Panc1 (cell line): ENCODE measurements at regions not wholly inside any gene's neighbourhood (a gene's known extent, or its start where the extent isn't known, plus 50 kb on each side); places are given as distances from the start of the nearest gene placed in this dataset.

ENCODE experiments used
- ATAC-seq: fragments of 200-7000 bp; cut with Tn5 transposase; 2 replicates; pipeline ENCODE4 v1.9.1; 2020; ENCODE audit warnings: mild to moderate bottlenecking, moderate library complexity
- BruUV-seq: library from RNA; stranded (reverse); fragments of 400-500 nt; replicated peaks from 2 replicates; lab custom pipeline; 2021; lab: Mats Ljungman, UMichigan
- CTCF ChIA-PET: fragments of 300-600 bp; sonication (Branson Sonifier 250); formaldehyde crosslinking; loops from one replicate; lab custom pipeline; 2022; ENCODE audit warnings: antibody characterized with exemption; lab: Charles Lee
- POLR2A ChIA-PET: fragments of 300-600 bp; sonication (Branson Sonifier 250); formaldehyde crosslinking; loops from one replicate; lab custom pipeline; 2022; ENCODE audit warnings: antibody characterized with exemption; lab: Charles Lee
- DNase-seq: peaks from one replicate; pipeline ENCODE4 v3.0.0-alpha.2; 2010; ENCODE audit warnings: low read depth, low spot score
- H3K27ac ChIP-seq: 2 replicates; pipeline ENCODE4 v1.5.1; 2011; ENCODE audit warnings: mild to moderate bottlenecking, low read length, inconsistent platforms
- H3K27me3 ChIP-seq: fragments of 200-500 bp; sonication (Bioruptor generic); 2 replicates; pipeline ENCODE4 v1.6.0; 2014; ENCODE audit warnings: low read length, inconsistent platforms; ENCODE audit not compliant: control insufficient read depth, insufficient read depth
- H3K36me3 ChIP-seq: fragments of 200-500 bp; sonication (Bioruptor generic); 2 replicates; pipeline ENCODE4 v1.5.1; 2014; ENCODE audit warnings: inconsistent platforms, mild to moderate bottlenecking, low read length, moderate library complexity; ENCODE audit not compliant: control insufficient read depth, insufficient read depth
- H3K4me1 ChIP-seq: 2 replicates; pipeline ENCODE4 v1.5.1; 2011; ENCODE audit warnings: inconsistent platforms, mild to moderate bottlenecking, low read length, moderate library complexity; ENCODE audit not compliant: control insufficient read depth, insufficient read depth
- H3K4me3 ChIP-seq, 2 experiments: 2 replicates each; pipeline ENCODE4 v1.5.1; 2011 to 2012; ENCODE audit warnings: low read depth in 2 of 2, low read length in 2 of 2, mild to moderate bottlenecking in 2 of 2, inconsistent platforms in 1 of 2, moderate library complexity in 1 of 2
- H3K9me3 ChIP-seq: fragments of 200-500 bp; sonication (Bioruptor generic); 2 replicates; pipeline ENCODE4 v1.5.1; 2014; ENCODE audit warnings: low read depth, mild to moderate bottlenecking, inconsistent platforms, low read length, moderate library complexity; ENCODE audit not compliant: control insufficient read depth, insufficient read depth
- POLR2AphosphoS5 ChIP-seq: IDR thresholded peaks from 2 replicates; pipeline ENCODE4 v1.6.1; 2012; ENCODE audit warnings: mild to moderate bottlenecking, low read depth, low read length, moderate library complexity
- SIN3A ChIP-seq: IDR thresholded peaks from 2 replicates; pipeline ENCODE4 v1.6.1; 2012; ENCODE audit warnings: low read depth, mild to moderate bottlenecking, low read length, moderate library complexity, borderline replicate concordance; ENCODE audit not compliant: insufficient read depth
- TCF7L2 ChIP-seq: IDR thresholded peaks from 2 replicates; pipeline ENCODE4 v1.6.1; 2011; ENCODE audit warnings: mild to moderate bottlenecking, low read depth, low read length, inconsistent platforms
- in situ Hi-C: cut with HindIII; loops from 2 replicates; pipeline ENCODE4 v1.10.0; 2016; ENCODE audit warnings: low sequenced_read_pairs, low pct_unique_long_range_greater_than_20kb
- intact Hi-C: fragments of 100-400 bp; cut with micrococcal nuclease; formaldehyde crosslinking; loops from one replicate; pipeline ENCODE4 v1.10.0; 2022; ENCODE audit not compliant: unreplicated experiment
- TF ChIP-seq, protein P1 (sequence below): fragments of 450-650 bp; IDR thresholded peaks from 2 replicates; pipeline ENCODE4 v1.5.1; 2017; ENCODE audit warnings: mild to moderate bottlenecking
- TF ChIP-seq, protein P2 (sequence below), 2 experiments: IDR thresholded peaks; 2 replicates each; pipeline ENCODE4 v1.6.1; 2011 to 2012; ENCODE audit warnings: low read depth in 2 of 2, control low read depth in 1 of 2, low read length in 1 of 2, mild to moderate bottlenecking in 1 of 2, moderate library complexity in 1 of 2; ENCODE audit not compliant: insufficient read depth in 1 of 2

DNA sequence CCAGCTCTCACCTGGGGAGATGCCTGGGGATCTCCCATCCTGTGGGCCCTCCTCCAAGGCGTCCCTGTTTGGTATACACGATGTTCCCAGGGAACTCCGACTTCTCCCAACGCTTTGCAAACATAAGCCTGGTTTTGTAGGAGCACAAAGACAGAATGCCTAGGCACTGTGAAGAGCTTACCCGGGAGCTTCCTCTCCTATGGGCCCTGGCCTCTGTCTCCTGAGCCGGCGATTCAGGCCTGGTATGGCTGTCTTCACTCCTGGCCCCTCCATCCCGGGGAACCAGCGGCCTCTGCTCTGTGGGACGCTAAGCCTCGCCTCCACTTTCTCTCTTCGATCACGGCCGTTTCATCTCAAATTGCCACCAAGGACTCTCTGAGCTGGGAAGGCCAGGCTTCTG lies 59.6 kb upstream of the ACTRT2 start:
- ChIA-PET POLR2A (no interaction called here), CTCF (no interaction called here)
- TF ChIP-seq POLR2AphosphoS5, result no peak
- TF ChIP-seq, protein P1, sequence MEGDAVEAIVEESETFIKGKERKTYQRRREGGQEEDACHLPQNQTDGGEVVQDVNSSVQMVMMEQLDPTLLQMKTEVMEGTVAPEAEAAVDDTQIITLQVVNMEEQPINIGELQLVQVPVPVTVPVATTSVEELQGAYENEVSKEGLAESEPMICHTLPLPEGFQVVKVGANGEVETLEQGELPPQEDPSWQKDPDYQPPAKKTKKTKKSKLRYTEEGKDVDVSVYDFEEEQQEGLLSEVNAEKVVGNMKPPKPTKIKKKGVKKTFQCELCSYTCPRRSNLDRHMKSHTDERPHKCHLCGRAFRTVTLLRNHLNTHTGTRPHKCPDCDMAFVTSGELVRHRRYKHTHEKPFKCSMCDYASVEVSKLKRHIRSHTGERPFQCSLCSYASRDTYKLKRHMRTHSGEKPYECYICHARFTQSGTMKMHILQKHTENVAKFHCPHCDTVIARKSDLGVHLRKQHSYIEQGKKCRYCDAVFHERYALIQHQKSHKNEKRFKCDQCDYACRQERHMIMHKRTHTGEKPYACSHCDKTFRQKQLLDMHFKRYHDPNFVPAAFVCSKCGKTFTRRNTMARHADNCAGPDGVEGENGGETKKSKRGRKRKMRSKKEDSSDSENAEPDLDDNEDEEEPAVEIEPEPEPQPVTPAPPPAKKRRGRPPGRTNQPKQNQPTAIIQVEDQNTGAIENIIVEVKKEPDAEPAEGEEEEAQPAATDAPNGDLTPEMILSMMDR, result no peak
- no peak for TF ChIP-seq TCF7L2
- no peak for TF ChIP-seq SIN3A
- TF ChIP-seq, protein P2, sequence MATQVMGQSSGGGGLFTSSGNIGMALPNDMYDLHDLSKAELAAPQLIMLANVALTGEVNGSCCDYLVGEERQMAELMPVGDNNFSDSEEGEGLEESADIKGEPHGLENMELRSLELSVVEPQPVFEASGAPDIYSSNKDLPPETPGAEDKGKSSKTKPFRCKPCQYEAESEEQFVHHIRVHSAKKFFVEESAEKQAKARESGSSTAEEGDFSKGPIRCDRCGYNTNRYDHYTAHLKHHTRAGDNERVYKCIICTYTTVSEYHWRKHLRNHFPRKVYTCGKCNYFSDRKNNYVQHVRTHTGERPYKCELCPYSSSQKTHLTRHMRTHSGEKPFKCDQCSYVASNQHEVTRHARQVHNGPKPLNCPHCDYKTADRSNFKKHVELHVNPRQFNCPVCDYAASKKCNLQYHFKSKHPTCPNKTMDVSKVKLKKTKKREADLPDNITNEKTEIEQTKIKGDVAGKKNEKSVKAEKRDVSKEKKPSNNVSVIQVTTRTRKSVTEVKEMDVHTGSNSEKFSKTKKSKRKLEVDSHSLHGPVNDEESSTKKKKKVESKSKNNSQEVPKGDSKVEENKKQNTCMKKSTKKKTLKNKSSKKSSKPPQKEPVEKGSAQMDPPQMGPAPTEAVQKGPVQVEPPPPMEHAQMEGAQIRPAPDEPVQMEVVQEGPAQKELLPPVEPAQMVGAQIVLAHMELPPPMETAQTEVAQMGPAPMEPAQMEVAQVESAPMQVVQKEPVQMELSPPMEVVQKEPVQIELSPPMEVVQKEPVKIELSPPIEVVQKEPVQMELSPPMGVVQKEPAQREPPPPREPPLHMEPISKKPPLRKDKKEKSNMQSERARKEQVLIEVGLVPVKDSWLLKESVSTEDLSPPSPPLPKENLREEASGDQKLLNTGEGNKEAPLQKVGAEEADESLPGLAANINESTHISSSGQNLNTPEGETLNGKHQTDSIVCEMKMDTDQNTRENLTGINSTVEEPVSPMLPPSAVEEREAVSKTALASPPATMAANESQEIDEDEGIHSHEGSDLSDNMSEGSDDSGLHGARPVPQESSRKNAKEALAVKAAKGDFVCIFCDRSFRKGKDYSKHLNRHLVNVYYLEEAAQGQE (IDR thresholded peaks at IDR 0.05; ENCODE audit: insufficient read depth in 1 of 2, low read depth in 2 of 2, low read length in 1 of 2), result no peak
- peaks cover 12% of the 10 kb centered on the region; the same call in 1 of the 2 replicates for H3K9me3 ChIP-seq
- in situ Hi-C loops, result no loop called here
- no peak for ATAC-seq
- H3K27me3 ChIP-seq, result peaks cover 2% of the 10 kb centered on the region; the same call in 1 of the 2 replicates
- no peaks in the 10 kb centered on the region for H3K36me3 ChIP-seq
- intact Hi-C loops, result no loop called here
- no peaks in the 10 kb centered on the region for H3K4me1 ChIP-seq
- BruUV-seq, result no TSS peak
- H3K4me3 ChIP-seq, result no peak overlapping the region
- DNase-seq, result no peak
- no peak overlapping the region for H3K27ac ChIP-seq

DNA sequence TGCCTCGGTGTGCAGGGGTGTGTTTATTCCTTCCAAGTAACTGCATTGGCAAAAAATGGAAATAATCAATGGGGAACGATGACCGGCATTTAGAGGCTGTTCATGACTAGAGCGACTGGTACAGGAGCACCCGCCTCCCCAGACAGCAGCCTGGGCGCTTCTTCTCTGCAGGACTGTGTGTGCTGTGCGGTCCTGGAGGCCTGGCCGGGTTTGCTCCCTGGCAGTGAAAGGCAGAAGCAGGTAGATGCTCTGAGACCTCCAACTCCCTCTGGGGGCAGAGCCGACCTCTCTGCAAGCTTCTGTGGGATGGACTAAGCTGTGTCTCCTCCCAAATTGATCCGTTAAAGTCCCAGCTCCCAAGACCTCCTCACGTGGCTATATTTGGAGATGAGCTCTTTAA lies 59.2 kb upstream of the ACTRT2 start:
- no peak for ATAC-seq
- Histone ChIP-seq H3K36me3 (no peaks in the 10 kb centered on the region), H3K27me3 (peaks cover 2% of the 10 kb centered on the region; the same call in 1 of the 2 replicates), H3K4me3 (no peak overlapping the region), H3K4me1 (no peaks in the 10 kb centered on the region), H3K9me3 (peaks cover 8% of the 10 kb centered on the region; the same call in 1 of the 2 replicates), H3K27ac (no peak overlapping the region)
- in situ Hi-C loops (no loop called here), intact Hi-C loops (no loop called here)
- TF ChIP-seq, protein P2 (IDR thresholded peaks at IDR 0.05; ENCODE audit: insufficient read depth in 1 of 2, low read depth in 2 of 2, low read length in 1 of 2), result no peak
- TF ChIP-seq TCF7L2 (no peak), POLR2AphosphoS5 (no peak), SIN3A (no peak)
- TF ChIP-seq, protein P1, result no peak
- CTCF ChIA-PET, result interaction anchor here (0.7 kb wide), 1 partner anchor 43 kb away, joined by 3 read pairs; no protein-coding TSS in a partner anchor
- POLR2A ChIA-PET, result no interaction called here
- DNase-seq, result no peak
- BruUV-seq, result no TSS peak
